LNCaP clone FGC (cell line): ENCODE measurements at regions not wholly inside any gene's neighbourhood (a gene's known extent, or its start where the extent isn't known, plus 50 kb on each side); places are given as distances from the start of the nearest gene placed in this dataset.
"Not testable (repeated sequence)": the region's sequence is repeated elsewhere in the genome, so short reads cannot be mapped to it uniquely, and the experiment has no call there.

Source experiments
- DNase-seq: peaks from one replicate; pipeline ENCODE4 v3.0.0-alpha.2; 2011; ENCODE audit warnings: low read depth
- H3K4me3 ChIP-seq: 2 replicates; pipeline ENCODE4 v1.5.1; 2011; ENCODE audit warnings: mild to moderate bottlenecking, low read depth, low read length, control low read depth
- CTCF ChIP-seq: IDR thresholded peaks from 2 replicates; pipeline ENCODE4 v1.5.1; 2012; ENCODE audit warnings: mild to moderate bottlenecking; ENCODE audit not compliant: control insufficient read depth, insufficient read depth; ENCODE audit errors: extremely low read depth

DNA sequence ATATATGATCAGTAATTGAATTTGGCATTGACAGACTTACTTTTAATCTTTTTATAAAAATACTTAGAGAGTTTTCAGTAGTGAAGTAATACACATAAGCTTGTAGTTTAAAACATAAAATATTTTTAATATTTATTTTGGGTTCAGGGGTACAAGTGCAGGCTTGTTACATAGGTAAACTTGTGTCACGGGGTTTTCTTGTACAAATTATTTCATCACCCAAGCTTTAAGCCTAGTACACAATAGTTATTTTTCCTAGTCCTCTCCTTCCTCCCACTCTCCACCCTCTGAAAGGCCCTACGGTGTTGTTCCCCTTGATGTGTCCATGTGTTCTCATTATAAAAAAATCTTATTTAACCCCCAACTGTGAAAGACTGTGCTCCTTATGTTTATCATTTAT lies 1397.8 kb upstream of the RAG2 start:
- H3K4me3 ChIP-seq, result no peak overlapping the region
- no peak for DNase-seq
- no peak for TF ChIP-seq CTCF

- TF ChIP-seq CTCF, result no peak
These were observed 1390.0 kb upstream of the RAG2 start for GRCh38 chr11:37988031-37988430.

DNA sequence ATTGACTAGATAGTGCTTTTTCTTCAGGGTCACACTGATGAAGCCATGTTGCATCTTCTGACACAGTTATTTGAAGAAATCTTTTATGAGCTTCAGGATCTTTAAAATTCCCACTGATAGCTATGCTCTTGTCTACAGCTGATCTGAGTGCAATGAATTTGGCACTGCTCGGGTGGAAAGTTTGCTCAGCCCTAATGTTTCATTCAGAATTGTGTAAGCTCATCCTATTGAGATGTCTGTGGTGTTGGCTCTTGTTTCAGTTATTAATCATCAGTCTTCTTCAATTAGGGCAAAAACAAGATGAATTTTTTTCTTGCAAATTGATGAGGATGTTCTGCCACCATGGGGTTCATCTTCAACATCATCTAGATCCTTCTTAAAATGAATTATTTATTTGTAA lies 1387.0 kb upstream of the RAG2 start:
- DNase-seq, result no peak
- TF ChIP-seq CTCF, result no peak

More at GRCh38 chr11:37988031-37988430, 1390.0 kb upstream of the RAG2 start:
- no peak for DNase-seq
- H3K4me3 ChIP-seq, result no peak overlapping the region

DNA sequence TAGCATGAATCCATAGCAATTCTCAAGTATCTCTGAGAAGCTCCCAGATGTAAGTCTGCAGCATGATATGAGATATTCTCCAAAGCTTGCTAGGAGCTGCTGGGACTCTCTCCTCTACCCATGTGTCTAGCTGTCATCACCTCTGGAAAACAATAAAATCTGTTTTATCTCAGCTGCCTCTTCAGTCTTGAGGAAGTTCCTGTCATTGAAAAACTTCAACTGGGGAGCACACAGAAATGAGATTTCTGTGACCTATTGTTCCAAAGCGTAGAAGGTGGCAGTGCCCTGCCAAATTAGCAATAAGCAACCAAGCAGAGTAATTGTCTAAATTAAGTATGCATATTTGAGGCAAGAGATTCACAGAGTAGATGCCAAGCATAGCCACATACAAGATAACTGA lies 1380.6 kb upstream of the RAG2 start:
- H3K4me3 ChIP-seq, result no peak overlapping the region
- TF ChIP-seq CTCF, result no peak
- DNase-seq, result no peak

More for the DNA sequence above, 1387.0 kb upstream of the RAG2 start:
- H3K4me3 ChIP-seq, result no peak overlapping the region

- no peak overlapping the region for H3K4me3 ChIP-seq
- peak; percentile 17 for DNase-seq
- no peak for TF ChIP-seq CTCF
These were observed 1375.9 kb upstream of the RAG2 start for GRCh38 chr11:37973941-37974340.

- no peak for DNase-seq
- no peak overlapping the region for H3K4me3 ChIP-seq
- no peak for TF ChIP-seq CTCF
These were observed 1374.7 kb upstream of the RAG2 start for GRCh38 chr11:37972691-37973090.

GRCh38 chr11:37969336-37969735 lies 1371.3 kb upstream of the RAG2 start:
- not testable (repeated sequence) for DNase-seq, H3K4me3 ChIP-seq
